Breast epithelium (tissue), 4 donors: ENCODE measurements at regions not wholly inside any gene's neighbourhood (a gene's known extent, or its start where the extent isn't known, plus 50 kb on each side); places are given as distances from the start of the nearest gene placed in this dataset.

ENCODE experiments used
- DNase-seq, 2 donors: peaks; one replicate each; pipeline ENCODE4 v3.0.0-alpha.2; 2019; ENCODE audit warnings: low spot score in 2 of 2
- H3K27ac ChIP-seq, 2 donors: fragments of 200-600 bp; sonication (generic) in 1 of 2; one replicate each; pipeline ENCODE4 v1.5.1; 2016 to 2019; ENCODE audit warnings: mild to moderate bottlenecking in 1 of 2
- H3K27me3 ChIP-seq, 2 donors: fragments of 200-600 bp; sonication (generic) in 1 of 2; one replicate each; pipeline versions ENCODE4 v1.5.1 to v1.6.0; 2017 to 2019; ENCODE audit warnings: control low read depth in 1 of 2, mild to moderate bottlenecking in 1 of 2
- H3K36me3 ChIP-seq: fragments of 200-600 bp; one replicate; pipeline ENCODE4 v1.5.1; 2019
- H3K4me1 ChIP-seq, 2 donors: fragments of 200-600 bp; sonication (generic); one replicate each; pipeline ENCODE4 v1.5.1; 2016 to 2019; ENCODE audit warnings: control low read depth in 1 of 2
- H3K4me3 ChIP-seq, 3 donors: fragments of 200-600 bp; sonication (generic); 1 replicate in 2 of 3; 2 replicates in 1 of 3; pipeline ENCODE4 v1.5.1; 2016 to 2019; ENCODE audit warnings: mild to moderate bottlenecking in 3 of 3, moderate library complexity in 2 of 3
- H3K9me3 ChIP-seq, 2 donors: fragments of 200-600 bp; sonication (generic) in 1 of 2; one replicate each; pipeline ENCODE4 v1.5.1; 2016 to 2019; ENCODE audit warnings: control low read depth in 1 of 2
- POLR2A ChIP-seq: fragments of 450-650 bp; IDR thresholded peaks from one replicate; pipeline ENCODE4 v1.6.1; 2016; ENCODE audit warnings: antibody characterized with exemption, mild to moderate bottlenecking, moderate library complexity
- POLR2AphosphoS5 ChIP-seq, 3 donors: sonication (generic); formaldehyde crosslinking; IDR thresholded peaks; one replicate each; pipeline ENCODE4 v1.6.1; 2017; ENCODE audit warnings: antibody characterized with exemption in 3 of 3
- intact Hi-C: fragments of 100-400 bp; cut with DNase I; formaldehyde crosslinking; loops from one replicate; pipeline ENCODE4 v1.15.1; 2023; ENCODE audit warnings: low total_unique reads
- TF ChIP-seq, protein P1 (sequence below), 3 donors: fragments of 450-650 bp; IDR thresholded peaks; one replicate each; pipeline ENCODE4 v1.5.1; 2016 to 2017; ENCODE audit warnings: antibody characterized with exemption in 3 of 3, mild to moderate bottlenecking in 3 of 3, moderate library complexity in 3 of 3

GRCh38 chr2:212873256-212873655, 278.2 kb downstream of the IKZF2 start:
- Histone ChIP-seq H3K36me3 (no peaks in the 10 kb centered on the region), H3K9me3 (peaks cover 0 to 4% of the 10 kb centered on the region in 2 donors), H3K27ac (no peak overlapping the region), H3K4me1 (no peaks in the 10 kb centered on the region), H3K27me3 (no peaks in the 10 kb centered on the region), H3K4me3 (no peak overlapping the region)
- TF ChIP-seq POLR2A (no peak), POLR2AphosphoS5 (IDR thresholded peaks at IDR 0.05) (no peak)
- TF ChIP-seq, protein P1, sequence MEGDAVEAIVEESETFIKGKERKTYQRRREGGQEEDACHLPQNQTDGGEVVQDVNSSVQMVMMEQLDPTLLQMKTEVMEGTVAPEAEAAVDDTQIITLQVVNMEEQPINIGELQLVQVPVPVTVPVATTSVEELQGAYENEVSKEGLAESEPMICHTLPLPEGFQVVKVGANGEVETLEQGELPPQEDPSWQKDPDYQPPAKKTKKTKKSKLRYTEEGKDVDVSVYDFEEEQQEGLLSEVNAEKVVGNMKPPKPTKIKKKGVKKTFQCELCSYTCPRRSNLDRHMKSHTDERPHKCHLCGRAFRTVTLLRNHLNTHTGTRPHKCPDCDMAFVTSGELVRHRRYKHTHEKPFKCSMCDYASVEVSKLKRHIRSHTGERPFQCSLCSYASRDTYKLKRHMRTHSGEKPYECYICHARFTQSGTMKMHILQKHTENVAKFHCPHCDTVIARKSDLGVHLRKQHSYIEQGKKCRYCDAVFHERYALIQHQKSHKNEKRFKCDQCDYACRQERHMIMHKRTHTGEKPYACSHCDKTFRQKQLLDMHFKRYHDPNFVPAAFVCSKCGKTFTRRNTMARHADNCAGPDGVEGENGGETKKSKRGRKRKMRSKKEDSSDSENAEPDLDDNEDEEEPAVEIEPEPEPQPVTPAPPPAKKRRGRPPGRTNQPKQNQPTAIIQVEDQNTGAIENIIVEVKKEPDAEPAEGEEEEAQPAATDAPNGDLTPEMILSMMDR (IDR thresholded peaks at IDR 0.05) = no peak
- intact Hi-C loops = no loop called here
- DNase-seq = no peak

DNA sequence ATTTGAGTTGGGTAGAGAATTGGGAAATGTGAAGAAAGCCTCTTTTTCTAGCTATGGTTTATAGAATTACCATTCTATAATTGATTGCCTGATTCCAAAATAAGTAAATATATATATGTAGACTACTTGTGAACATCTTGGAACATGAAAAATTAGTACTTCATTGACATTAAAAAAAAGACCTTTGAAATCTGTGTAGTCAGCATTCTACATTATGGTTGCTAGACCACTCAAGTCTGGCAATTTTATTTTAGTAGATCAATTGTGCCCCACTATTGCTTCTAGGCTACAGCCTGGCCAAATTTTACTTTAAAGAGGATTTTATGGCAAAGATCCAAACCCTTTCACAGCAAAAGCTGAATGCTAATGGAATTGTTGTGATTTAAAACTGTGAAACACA, 279.8 kb downstream of the IKZF2 start:
- TF ChIP-seq POLR2A = no peak
- H3K4me3 ChIP-seq = no peak overlapping the region
- no peak for DNase-seq
- intact Hi-C loops = no loop called here
- no peaks in the 10 kb centered on the region for H3K4me1 ChIP-seq
- H3K27me3 ChIP-seq = no peaks in the 10 kb centered on the region
- H3K9me3 ChIP-seq = peaks cover under 1 to 4% of the 10 kb centered on the region in 2 donors
- H3K27ac ChIP-seq = no peak overlapping the region
- H3K36me3 ChIP-seq = no peaks in the 10 kb centered on the region

DNA sequence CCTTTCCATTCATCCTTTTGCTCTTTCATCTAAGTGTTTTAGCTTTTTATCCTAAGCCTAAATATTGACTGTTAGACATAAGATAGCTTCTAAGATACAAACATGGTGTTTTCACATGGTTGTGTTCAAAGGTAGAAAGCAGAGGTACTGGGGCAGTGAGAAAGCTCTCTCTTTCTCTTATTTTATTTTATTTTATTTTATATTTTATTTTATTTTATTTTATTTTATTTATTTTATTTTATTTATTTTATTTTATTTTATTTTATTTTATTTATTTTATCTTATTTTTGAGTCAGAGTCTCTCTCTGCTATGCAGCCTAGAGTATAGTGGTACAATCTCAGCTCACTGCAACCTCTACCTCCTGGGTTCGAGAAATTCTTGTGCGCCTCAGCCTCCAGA, 287.2 kb downstream of the IKZF2 start:
- Histone ChIP-seq H3K27ac (no peak overlapping the region), H3K9me3 (peaks cover 18 to 41% of the 10 kb centered on the region in 2 donors), H3K4me3 (no peak overlapping the region), H3K4me1 (no peaks in the 10 kb centered on the region), H3K27me3 (no peaks in the 10 kb centered on the region), H3K36me3 (peaks cover 3% of the 10 kb centered on the region)
- TF ChIP-seq POLR2A = no peak
- TF ChIP-seq, protein P1 (IDR thresholded peaks at IDR 0.05) = no peak
- intact Hi-C loops = no loop called here
- no peak for DNase-seq

DNA sequence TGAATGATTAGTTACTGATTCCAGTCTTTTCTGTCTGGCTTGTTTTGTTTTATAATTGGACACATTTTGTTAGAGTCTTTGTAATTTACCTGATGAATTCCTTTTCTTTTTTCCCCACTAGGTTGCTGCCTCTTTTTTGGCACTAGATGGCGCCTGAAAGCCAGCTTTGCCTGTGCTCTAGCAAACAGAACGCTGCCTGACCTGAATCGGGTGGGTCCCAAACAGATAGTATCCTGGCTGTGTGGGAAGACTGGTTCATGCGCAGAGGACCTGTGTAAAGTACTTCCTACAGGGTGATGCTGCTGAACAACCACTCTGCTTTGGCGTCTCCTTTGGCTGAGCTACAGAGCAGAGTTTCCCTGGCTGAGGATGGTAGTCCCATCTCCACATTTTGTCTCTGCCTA, 288.2 kb downstream of the IKZF2 start:
- Histone ChIP-seq H3K36me3 (peaks cover 3% of the 10 kb centered on the region), H3K27me3 (no peaks in the 10 kb centered on the region), H3K4me1 (no peaks in the 10 kb centered on the region), H3K27ac (no peak overlapping the region), H3K4me3 (no peak overlapping the region), H3K9me3 (peaks cover 18 to 41% of the 10 kb centered on the region in 2 donors)
- no peak for DNase-seq
- TF ChIP-seq POLR2A (no peak), POLR2AphosphoS5 (IDR thresholded peaks at IDR 0.05) (no peak)
- intact Hi-C loops = no loop called here

DNA sequence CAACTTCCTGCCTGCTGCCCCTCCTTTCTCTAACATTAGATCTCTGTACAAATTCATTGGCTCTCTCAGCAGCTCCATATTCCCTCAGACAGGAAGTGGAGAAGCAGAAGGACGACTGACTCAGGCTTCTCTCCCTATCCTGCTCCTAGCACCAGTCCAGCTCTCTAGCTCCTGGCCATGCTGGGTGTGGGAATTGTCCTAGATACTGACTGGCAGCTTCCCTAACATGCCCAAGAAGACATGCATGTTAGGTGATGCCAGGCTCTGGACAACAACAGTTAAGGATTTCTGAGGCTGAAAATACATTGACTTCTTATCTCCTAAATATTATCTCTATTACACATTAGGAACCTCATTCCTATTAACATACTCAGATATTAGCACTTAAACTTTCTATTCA, 292.9 kb downstream of the IKZF2 start:
- DNase-seq = no peak
- peaks cover 3% of the 10 kb centered on the region for H3K36me3 ChIP-seq
- peaks cover 16 to 21% of the 10 kb centered on the region in 2 donors for H3K9me3 ChIP-seq
- no peak overlapping the region for H3K4me3 ChIP-seq
- H3K27me3 ChIP-seq = no peaks in the 10 kb centered on the region
- TF ChIP-seq POLR2AphosphoS5 (IDR thresholded peaks at IDR 0.05) = no peak
- no peak for TF ChIP-seq POLR2A
- TF ChIP-seq, protein P1 (IDR thresholded peaks at IDR 0.05) = no peak
- intact Hi-C loops = no loop called here
- H3K27ac ChIP-seq = no peak overlapping the region
- no peaks in the 10 kb centered on the region for H3K4me1 ChIP-seq

DNA sequence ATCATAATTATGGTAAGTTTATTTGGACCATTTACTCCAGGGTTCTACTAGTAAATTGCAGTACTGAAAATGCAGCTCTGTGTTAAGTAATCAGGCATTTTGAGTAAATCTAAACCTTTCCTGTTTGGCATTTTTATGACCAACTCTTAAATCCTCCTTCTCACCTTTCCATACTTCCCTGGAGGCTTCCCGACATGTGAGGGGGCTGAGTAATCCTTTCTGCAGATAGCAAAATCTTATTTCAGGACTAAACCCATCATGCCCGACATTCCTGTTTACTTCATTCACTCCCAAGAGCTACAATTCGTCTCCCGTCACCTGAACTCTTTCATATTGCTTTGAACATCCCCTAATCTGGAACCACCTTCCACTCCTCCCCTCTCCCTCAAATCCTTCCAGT, 296.6 kb downstream of the IKZF2 start:
- H3K4me3 ChIP-seq = no peak overlapping the region
- no peaks in the 10 kb centered on the region for H3K36me3 ChIP-seq
- intact Hi-C loops = no loop called here
- no peaks in the 10 kb centered on the region for H3K4me1 ChIP-seq
- no peak overlapping the region for H3K27ac ChIP-seq
- DNase-seq = no peak
- TF ChIP-seq POLR2A (no peak), POLR2AphosphoS5 (IDR thresholded peaks at IDR 0.05) (no peak)
- TF ChIP-seq, protein P1 (IDR thresholded peaks at IDR 0.05) = no peak
- H3K27me3 ChIP-seq = no peaks in the 10 kb centered on the region
- peaks cover 0 to 3% of the 10 kb centered on the region in 2 donors for H3K9me3 ChIP-seq
